K562 (cell line): ENCODE measurements at regions not wholly inside any gene's neighbourhood (a gene's known extent, or its start where the extent isn't known, plus 50 kb on each side); places are given as distances from the start of the nearest gene placed in this dataset.

ENCODE experiments used
- ATF2 ChIP-seq: sonication (generic); formaldehyde crosslinking; IDR thresholded peaks from 2 replicates; pipeline ENCODE4 v1.8.1; 2022; ENCODE audit warnings: missing genetic modification reagents
- FOSL1 ChIP-seq: fragments of 200-800 bp; sonication (Bioruptor generic); conservative IDR thresholded peaks from 2 replicates; pipeline ENCODE4 v1.6.1; 2016; ENCODE audit warnings: missing genetic modification characterization, missing compliant biosample characterization
- FOXJ3 ChIP-seq: sonication (generic); formaldehyde crosslinking; IDR thresholded peaks from 2 replicates; pipeline ENCODE4 v1.4.0; 2020; ENCODE audit warnings: mild to moderate bottlenecking, missing genetic modification reagents
- FOXP1 ChIP-seq: sonication (generic); formaldehyde crosslinking; IDR thresholded peaks from 2 replicates; pipeline ENCODE4 v1.8.0; 2022; ENCODE audit warnings: mild to moderate bottlenecking, missing genetic modification reagents
- JUN ChIP-seq, 2 experiments: sonication (generic) in 1 of 2; formaldehyde crosslinking in 1 of 2; IDR thresholded peaks; 2 replicates each; pipeline versions ENCODE4 v1.6.1 to v1.8.0; 2012 to 2022; ENCODE audit warnings: borderline replicate concordance in 2 of 2, mild to moderate bottlenecking in 2 of 2, improper control_type of control experiment in 1 of 2, low read depth in 1 of 2, low read length in 1 of 2, missing genetic modification reagents in 1 of 2
- REST ChIP-seq, 2 experiments: fragments of 450-650 bp; formaldehyde crosslinking in 1 of 2; IDR thresholded peaks; 2 replicates each; pipeline versions ENCODE4 v1.4.0 to v1.6.1; 2014 to 2020; ENCODE audit warnings: mild to moderate bottlenecking in 2 of 2, borderline replicate concordance in 1 of 2, low read depth in 1 of 2
- SRF ChIP-seq, 2 experiments: fragments of 250-450, 450-650 bp in 1 of 2; sonication (Bioruptor Pico) in 1 of 2; sonication (generic) in 1 of 2; formaldehyde crosslinking; IDR thresholded peaks; 2 replicates each; pipeline versions ENCODE4 v1.5.0 to v1.5.1; 2020 to 2022; ENCODE audit warnings: mild to moderate bottlenecking in 1 of 2, missing genetic modification reagents in 1 of 2
- ZNF224 ChIP-seq: sonication (generic); formaldehyde crosslinking; IDR thresholded peaks from 2 replicates; pipeline ENCODE4 v1.8.0; 2022; ENCODE audit warnings: mild to moderate bottlenecking, missing genetic modification reagents
- TF ChIP-seq, protein P1 (sequence below), 3 experiments: IDR thresholded peaks in 2 of 3; conservative IDR thresholded peaks in 1 of 3; 2 replicates each; pipeline ENCODE4 v1.5.1; 2011 to 2012; ENCODE audit warnings: low read length in 3 of 3, mild to moderate bottlenecking in 3 of 3, control low read depth in 2 of 3, improper control_type of control experiment in 1 of 3, inconsistent platforms in 1 of 3, low read depth in 1 of 3, mixed read lengths in 1 of 3, moderate library complexity in 1 of 3; ENCODE audit not compliant: insufficient read depth in 2 of 3
- TF ChIP-seq, protein P2 (sequence below): conservative IDR thresholded peaks from 2 replicates; pipeline ENCODE4 v1.6.1; 2011; ENCODE audit warnings: low read depth, mild to moderate bottlenecking, low read length; ENCODE audit not compliant: control insufficient read depth
- TF ChIP-seq, protein P3 (sequence below): sonication (generic); formaldehyde crosslinking; IDR thresholded peaks from 2 replicates; pipeline ENCODE4 v1.8.1; 2023; ENCODE audit warnings: mild to moderate bottlenecking, missing genetic modification reagents, moderate library complexity
- TF ChIP-seq, protein P4 (sequence below): sonication (generic); formaldehyde crosslinking; IDR thresholded peaks from 2 replicates; pipeline ENCODE4 v1.8.0; 2022; ENCODE audit warnings: missing genetic modification reagents, mild to moderate bottlenecking, borderline replicate concordance

GRCh38 chr13:79913141-79913827, 427.6 kb downstream of the SPRY2 start:
- TF ChIP-seq ZNF224 (CRISPR knock-in tag) (no peak), ATF2 (CRISPR knock-in tag) (no peak), REST (IDR thresholded peaks at IDR 0.05; ENCODE audit: borderline replicate concordance) (no peak), REST (CRISPR knock-in tag; IDR thresholded peaks at IDR 0.05; ENCODE audit: low read depth) (no peak), FOXJ3 (CRISPR knock-in tag) (no peak), JUN (IDR thresholded peaks at IDR 0.05; ENCODE audit: borderline replicate concordance, low read depth, low read length) (no peak), JUN (CRISPR knock-in tag; IDR thresholded peaks at IDR 0.05; ENCODE audit: borderline replicate concordance) (no peak), FOSL1 (no peak), SRF (CRISPR knock-in tag; IDR thresholded peaks at IDR 0.05) (no peak), FOXP1 (CRISPR knock-in tag) (no peak)
- TF ChIP-seq, protein P1, sequence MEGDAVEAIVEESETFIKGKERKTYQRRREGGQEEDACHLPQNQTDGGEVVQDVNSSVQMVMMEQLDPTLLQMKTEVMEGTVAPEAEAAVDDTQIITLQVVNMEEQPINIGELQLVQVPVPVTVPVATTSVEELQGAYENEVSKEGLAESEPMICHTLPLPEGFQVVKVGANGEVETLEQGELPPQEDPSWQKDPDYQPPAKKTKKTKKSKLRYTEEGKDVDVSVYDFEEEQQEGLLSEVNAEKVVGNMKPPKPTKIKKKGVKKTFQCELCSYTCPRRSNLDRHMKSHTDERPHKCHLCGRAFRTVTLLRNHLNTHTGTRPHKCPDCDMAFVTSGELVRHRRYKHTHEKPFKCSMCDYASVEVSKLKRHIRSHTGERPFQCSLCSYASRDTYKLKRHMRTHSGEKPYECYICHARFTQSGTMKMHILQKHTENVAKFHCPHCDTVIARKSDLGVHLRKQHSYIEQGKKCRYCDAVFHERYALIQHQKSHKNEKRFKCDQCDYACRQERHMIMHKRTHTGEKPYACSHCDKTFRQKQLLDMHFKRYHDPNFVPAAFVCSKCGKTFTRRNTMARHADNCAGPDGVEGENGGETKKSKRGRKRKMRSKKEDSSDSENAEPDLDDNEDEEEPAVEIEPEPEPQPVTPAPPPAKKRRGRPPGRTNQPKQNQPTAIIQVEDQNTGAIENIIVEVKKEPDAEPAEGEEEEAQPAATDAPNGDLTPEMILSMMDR (IDR thresholded peaks at IDR 0.05 in 2 of 3, conservative IDR thresholded peaks at IDR 0.05 in 1 of 3; ENCODE audit: insufficient read depth in 2 of 3, low read depth in 1 of 3, low read length in 3 of 3) = no peak
- TF ChIP-seq, protein P2, sequence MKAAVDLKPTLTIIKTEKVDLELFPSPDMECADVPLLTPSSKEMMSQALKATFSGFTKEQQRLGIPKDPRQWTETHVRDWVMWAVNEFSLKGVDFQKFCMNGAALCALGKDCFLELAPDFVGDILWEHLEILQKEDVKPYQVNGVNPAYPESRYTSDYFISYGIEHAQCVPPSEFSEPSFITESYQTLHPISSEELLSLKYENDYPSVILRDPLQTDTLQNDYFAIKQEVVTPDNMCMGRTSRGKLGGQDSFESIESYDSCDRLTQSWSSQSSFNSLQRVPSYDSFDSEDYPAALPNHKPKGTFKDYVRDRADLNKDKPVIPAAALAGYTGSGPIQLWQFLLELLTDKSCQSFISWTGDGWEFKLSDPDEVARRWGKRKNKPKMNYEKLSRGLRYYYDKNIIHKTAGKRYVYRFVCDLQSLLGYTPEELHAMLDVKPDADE = no peak
- TF ChIP-seq, protein P3, sequence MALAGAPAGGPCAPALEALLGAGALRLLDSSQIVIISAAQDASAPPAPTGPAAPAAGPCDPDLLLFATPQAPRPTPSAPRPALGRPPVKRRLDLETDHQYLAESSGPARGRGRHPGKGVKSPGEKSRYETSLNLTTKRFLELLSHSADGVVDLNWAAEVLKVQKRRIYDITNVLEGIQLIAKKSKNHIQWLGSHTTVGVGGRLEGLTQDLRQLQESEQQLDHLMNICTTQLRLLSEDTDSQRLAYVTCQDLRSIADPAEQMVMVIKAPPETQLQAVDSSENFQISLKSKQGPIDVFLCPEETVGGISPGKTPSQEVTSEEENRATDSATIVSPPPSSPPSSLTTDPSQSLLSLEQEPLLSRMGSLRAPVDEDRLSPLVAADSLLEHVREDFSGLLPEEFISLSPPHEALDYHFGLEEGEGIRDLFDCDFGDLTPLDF = no peak
- TF ChIP-seq, protein P4, sequence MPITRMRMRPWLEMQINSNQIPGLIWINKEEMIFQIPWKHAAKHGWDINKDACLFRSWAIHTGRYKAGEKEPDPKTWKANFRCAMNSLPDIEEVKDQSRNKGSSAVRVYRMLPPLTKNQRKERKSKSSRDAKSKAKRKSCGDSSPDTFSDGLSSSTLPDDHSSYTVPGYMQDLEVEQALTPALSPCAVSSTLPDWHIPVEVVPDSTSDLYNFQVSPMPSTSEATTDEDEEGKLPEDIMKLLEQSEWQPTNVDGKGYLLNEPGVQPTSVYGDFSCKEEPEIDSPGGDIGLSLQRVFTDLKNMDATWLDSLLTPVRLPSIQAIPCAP (CRISPR knock-in tag) = no peak
